Spleen (tissue), 7 donors: ENCODE measurements at regions not wholly inside any gene's neighbourhood (a gene's known extent, or its start where the extent isn't known, plus 50 kb on each side); places are given as distances from the start of the nearest gene placed in this dataset.

Experiments
- CTCF ChIP-seq, 11 experiments: fragments of 200-600 bp in 7 of 11; fragments of 450-650 bp in 4 of 11; sonication (generic) in 4 of 11; IDR thresholded peaks in 8 of 11; conservative IDR thresholded peaks in 3 of 11; 1 replicate in 7 of 11; 2 replicates in 4 of 11; pipeline versions ENCODE4 v1.4.0 to v1.8.0; 2016 to 2021; ENCODE audit warnings: antibody characterized with exemption in 11 of 11, inconsistent platforms in 4 of 11, mild to moderate bottlenecking in 1 of 11
- POLR2AphosphoS5 ChIP-seq, 3 donors: sonication (generic); formaldehyde crosslinking; IDR thresholded peaks; one replicate each; pipeline ENCODE4 v1.5.1; 2017; ENCODE audit warnings: antibody characterized with exemption in 3 of 3
- donor health status: DM: no; HTN: no; CAD: no; lungs with moderate emphysema.
- donor health status: DM: no; HTN: no; CAD: no.
- donor health status: DM: no; HTN: no; CAD: no.

DNA sequence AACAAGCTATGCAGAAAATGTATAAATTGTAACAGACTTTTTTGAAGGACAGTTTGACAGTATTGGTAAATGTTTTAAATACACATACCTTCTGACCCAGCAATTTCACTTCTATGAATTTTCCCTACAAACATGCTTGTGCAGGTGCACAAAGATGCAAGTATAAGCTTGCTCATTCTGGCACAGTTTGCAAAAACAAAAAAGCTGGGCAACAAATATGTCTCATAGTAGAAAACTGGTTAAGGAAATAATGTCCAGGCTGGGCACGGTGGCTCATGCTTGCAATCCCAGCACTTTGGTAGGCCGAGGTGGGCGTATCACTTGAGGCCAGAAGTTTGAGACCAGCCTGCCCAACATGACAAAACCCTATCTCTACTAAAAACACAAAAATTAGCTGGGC lies 96.9 kb upstream of the NEDD4L start:
- no peak for TF ChIP-seq CTCF (IDR thresholded peaks at IDR 0.05 in 8 of 11, conservative IDR thresholded peaks at IDR 0.05 in 3 of 11)
- no peak for TF ChIP-seq POLR2AphosphoS5 (IDR thresholded peaks at IDR 0.05)
